ENCODE measurements at regions not wholly inside any gene's neighbourhood (a gene's known extent, or its start where the extent isn't known, plus 50 kb on each side); places are given as distances from the start of the nearest gene placed in this dataset.

DNA sequence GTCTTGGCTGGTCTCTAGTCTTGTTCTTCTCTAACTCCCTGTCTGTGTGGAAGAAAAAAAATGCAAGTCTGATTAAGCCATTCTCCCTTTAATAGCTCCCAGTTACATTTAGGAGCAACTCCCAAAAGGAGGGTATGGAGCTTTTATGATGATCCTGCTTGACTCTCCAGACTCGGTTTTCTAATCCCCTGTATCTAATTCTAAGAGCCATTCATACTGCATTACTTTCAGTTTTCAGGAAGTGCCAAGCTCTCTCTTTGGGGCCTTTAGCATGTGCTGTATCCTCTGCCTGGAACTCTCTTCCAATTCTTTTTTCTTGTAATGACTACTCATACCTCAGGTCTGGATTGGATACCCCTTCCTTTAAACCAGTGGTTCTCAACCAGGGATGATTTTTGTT lies 219.7 kb upstream of the SPRED2 start:
- TF ChIP-seq, protein P1, sequence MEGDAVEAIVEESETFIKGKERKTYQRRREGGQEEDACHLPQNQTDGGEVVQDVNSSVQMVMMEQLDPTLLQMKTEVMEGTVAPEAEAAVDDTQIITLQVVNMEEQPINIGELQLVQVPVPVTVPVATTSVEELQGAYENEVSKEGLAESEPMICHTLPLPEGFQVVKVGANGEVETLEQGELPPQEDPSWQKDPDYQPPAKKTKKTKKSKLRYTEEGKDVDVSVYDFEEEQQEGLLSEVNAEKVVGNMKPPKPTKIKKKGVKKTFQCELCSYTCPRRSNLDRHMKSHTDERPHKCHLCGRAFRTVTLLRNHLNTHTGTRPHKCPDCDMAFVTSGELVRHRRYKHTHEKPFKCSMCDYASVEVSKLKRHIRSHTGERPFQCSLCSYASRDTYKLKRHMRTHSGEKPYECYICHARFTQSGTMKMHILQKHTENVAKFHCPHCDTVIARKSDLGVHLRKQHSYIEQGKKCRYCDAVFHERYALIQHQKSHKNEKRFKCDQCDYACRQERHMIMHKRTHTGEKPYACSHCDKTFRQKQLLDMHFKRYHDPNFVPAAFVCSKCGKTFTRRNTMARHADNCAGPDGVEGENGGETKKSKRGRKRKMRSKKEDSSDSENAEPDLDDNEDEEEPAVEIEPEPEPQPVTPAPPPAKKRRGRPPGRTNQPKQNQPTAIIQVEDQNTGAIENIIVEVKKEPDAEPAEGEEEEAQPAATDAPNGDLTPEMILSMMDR (IDR thresholded peaks at IDR 0.05): no peak
- TF ChIP-seq POLR2A (IDR thresholded peaks at IDR 0.05): no peak
